HG02938 (cell line): ENCODE measurements at regions not wholly inside any gene's neighbourhood (a gene's known extent, or its start where the extent isn't known, plus 50 kb on each side); places are given as distances from the start of the nearest gene placed in this dataset.

ENCODE experiments used
- ATAC-seq: cut with Tn5 transposase; IDR thresholded peaks from one replicate; pipeline ENCODE4 v1.9.1; 2021; ENCODE audit warnings: mild to moderate bottlenecking, moderate library complexity; ENCODE audit not compliant: unreplicated experiment

DNA sequence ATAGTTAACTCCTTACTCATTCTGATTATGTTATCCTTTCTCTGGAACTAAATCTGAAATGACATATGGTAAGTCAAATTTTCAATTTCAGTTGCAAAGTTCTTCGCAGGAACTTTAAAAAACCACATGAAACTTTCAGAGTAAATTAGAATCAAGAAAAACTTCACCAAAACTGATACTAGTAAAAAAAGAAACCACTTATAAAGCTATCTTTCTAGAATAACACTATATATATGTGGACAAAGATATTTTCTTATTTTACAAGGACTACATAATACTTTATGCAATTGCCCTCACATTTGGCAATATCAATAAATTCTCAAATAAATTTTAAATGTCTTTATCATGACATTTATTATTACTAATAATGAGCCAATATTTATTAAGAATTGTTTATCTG lies 1847.1 kb upstream of the NUDT12 start:
- ATAC-seq: no peak

- no peak for ATAC-seq
Observed at GRCh38 chr5:105407200-105407599, 1844.6 kb upstream of the NUDT12 start.

DNA sequence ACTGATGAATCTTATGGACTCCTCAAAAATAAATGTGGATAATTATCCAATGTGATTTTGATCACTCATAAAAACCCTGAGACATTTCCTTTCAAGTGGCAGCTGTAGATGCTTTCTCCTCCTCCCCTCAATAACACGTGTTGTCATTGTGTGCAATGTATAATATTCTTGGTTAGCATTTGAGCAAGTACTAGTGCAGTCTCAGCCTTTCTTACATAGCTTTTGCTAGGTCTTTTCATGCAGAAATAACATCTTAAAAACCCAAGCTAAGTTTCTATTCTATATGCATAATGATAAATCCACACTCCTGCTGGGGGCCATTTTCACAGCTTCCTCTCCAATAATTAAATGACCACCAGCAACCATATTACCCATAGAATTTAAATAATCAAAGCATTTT lies 1835.2 kb upstream of the NUDT12 start:
- ATAC-seq: no peak

- no peak for ATAC-seq
Observed at GRCh38 chr5:105392710-105393149, 1830.1 kb upstream of the NUDT12 start.

- ATAC-seq: no peak
Observed at GRCh38 chr5:105392122-105392709, 1829.6 kb upstream of the NUDT12 start.

GRCh38 chr5:105380126-105380525 lies 1817.5 kb upstream of the NUDT12 start:
- no peak for ATAC-seq

GRCh38 chr5:105371169-105371568 lies 1808.6 kb upstream of the NUDT12 start:
- ATAC-seq: no peak

DNA sequence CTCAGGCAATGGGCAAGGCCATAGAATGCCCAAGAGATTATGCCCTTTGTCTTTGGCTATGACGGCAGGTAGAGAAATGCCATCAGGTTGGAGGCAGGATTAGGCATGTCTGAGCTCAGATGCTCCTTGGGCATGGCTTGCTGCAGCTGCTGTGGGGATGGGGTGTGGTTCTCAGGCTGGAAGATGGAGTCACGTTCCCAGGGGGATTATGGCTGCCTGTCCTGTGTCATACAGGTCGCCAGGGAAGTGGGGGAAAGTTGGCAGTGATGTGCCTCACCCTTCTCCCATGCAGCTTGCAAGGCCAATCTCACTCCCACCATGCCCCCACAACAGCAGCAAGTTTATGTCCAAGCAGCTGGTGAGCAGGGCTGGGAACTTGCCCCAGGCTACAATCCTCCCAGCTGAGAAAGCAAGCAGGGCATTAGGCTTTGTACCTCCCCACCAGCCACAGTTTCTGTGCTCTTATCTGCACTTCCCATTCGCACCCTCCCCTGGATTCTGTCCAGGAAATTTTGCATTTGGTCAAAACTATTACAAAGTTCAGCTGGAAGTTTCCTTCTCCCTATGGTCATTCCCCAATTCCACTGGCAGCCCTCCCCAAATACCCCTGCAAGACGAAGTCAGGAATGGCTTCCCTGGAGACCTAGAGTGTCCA lies 1788.0 kb upstream of the NUDT12 start:
- no peak for ATAC-seq

DNA sequence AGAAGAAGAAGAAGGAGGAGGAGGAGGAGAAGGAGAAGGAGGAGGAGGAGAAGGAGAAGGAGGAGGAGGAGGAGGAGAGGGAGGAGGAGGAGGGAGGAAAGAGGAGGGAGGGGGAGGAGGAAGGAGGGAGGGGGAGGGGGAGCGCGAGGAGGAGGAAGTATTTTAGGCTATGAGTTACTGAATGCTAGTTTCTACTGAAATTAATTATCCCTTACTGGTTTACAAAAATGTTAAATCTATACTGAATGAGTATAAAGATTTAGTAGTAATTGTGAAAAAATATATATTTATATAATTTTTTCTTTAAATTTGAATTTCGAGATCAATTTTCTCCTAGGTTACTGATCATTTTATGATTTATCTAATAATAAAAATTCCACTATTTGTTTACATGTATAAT lies 1769.0 kb upstream of the NUDT12 start:
- ATAC-seq: no peak

- no peak for ATAC-seq
Observed at GRCh38 chr5:105330185-105330584, 1767.6 kb upstream of the NUDT12 start.

DNA sequence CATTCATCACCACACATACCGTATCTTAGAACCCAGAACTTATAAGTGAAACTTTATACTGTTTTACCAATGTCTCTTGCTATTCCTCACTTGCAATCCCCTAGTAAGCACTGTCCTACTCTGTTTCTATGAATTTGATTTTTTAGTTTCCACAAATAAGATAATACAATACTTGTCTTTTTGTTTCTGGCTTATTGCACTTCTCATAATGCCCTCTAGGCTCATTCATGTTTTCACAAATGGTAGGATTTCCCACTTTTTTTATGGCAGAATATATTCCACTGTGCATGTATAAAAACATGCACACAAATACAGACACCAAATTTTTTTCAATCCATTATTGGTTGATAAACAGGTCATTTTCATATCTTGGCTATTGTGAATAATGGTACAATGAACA lies 1742.3 kb upstream of the NUDT12 start:
- ATAC-seq: no peak

- ATAC-seq: no peak
Observed at GRCh38 chr5:105288946-105289345, 1726.4 kb upstream of the NUDT12 start.

- ATAC-seq: no peak
Observed at GRCh38 chr5:105283134-105283533, 1720.5 kb upstream of the NUDT12 start.

DNA sequence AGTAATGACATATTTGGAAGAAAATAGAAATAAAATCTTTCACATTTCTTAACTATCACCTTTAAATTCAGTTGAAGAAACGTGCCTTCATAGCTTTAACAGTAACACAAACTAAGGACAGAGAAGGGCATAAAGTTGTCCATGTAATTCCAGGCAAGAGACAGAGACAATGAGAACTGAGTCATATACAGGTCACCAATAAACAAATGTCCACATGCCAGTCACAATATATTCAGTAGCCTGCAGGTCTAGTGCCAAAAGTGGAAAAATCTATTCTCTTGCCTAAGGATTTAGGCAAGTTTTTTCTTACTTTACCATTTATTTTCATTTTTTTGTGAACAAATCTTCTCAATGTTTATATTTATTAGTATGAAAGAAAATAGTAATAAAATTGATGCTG lies 1711.5 kb upstream of the NUDT12 start:
- ATAC-seq: no peak

DNA sequence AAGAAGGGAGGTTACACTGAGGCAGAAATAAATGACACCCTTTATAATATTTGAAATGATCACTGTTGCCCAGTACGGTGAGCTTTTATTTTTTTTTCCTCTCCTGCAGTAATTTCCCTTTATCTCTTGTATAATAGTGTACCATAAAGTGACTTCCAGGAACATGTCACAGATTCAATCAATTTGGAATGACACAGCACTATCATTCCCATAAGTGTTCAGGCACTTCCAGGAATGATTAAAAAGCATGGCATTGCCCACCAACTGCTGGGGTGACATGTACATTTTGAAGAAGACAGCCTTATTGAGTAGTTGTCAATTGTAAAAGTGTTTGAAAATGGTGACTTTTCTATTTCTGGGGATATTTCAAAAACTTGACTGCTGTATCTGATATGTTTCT lies 1700.9 kb upstream of the NUDT12 start:
- no peak for ATAC-seq

DNA sequence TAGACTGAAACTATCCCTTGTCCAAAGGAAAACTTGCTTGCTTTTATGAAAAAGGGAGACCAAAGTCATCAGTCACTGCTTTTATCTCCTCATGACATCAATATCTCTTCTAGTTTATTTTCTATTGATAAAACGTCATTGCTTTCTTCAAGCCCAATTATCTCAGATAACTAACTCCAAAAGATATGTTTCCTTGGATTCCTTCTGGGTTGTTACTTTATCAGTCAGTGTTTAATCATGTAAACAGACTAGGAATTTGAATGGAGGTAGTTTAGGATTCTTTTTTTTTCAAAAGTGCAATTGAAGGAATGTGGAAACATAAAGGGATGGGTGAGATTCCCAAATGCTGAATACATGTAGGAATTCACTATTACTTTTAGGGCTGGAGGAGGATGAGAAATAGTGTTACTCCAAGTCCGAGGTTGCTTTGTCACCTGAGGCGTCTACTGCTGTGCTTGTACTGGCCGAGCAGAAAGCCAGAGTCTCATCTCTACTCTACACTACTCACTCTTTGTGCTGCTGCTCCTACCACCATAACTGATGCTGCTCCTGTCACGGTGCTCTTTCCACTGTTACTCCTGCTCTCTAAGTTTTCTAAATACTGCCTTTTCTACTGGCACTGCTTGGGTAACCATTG lies 1697.1 kb upstream of the NUDT12 start:
- ATAC-seq: no peak

DNA sequence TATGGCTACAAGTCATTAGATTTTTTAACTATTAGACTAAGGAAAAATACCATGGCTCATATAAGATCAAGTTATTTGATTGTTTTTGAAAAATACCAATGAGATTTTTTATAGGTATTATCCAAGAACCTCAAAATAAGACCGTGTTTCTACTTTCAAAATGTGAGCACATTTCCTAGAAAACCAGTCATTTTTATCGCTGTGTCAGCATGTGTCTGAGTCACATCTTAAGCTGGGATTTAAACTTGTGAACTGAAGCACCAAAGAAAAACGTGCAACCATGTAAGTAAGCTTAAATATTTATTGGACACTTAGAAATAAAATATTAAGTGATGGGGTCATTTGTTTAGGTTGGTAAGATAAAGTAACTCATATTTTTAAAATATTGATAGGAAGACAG lies 1676.0 kb upstream of the NUDT12 start:
- no peak for ATAC-seq

DNA sequence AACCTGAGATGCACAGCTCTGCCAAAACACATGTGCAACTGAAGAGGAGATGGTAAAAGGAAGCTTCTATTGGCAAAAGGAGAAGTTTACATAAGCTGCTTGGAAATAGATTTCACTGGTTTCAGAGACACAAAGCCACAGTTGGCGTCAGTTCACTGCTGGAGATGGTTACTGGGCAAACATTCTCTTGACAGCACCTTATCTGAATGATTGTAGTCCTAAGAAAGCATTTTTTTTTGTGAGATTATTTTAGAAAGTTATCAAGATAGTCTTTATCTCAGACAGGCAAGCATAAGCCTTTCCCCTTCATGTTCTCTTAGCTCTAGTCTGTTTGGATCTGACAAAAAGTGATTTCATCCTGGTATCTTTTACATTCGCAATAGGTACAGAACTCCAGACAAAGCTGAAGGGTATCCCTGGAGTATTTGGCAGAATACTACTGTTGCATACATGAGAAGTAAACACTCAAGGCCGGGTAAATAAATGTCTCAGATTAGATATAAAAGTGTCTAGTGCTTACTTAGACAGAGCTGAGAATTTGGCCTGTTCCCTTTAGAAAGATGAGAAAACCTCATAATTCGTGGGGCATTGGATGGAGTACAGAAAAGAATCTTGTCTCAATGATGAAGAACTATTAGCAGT lies 1668.0 kb upstream of the NUDT12 start:
- no peak for ATAC-seq

DNA sequence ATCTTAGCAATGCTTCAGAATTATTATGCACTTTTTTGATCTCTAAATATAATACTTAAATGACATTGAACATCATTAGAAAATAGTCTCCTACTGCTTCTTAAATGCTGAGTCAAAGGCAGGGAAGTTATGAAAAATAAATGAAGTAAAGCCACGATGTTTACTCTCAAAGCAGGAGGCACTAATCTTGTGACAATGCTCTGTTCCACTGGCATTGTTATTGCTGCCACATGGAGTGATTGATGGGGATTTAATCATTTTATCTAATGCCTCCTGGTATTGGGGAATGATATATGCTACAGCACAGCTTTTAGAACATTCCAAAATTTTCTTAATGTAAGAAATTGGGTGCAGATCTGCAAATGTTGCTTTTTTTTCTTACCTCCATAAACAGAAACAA lies 1655.4 kb upstream of the NUDT12 start:
- no peak for ATAC-seq

DNA sequence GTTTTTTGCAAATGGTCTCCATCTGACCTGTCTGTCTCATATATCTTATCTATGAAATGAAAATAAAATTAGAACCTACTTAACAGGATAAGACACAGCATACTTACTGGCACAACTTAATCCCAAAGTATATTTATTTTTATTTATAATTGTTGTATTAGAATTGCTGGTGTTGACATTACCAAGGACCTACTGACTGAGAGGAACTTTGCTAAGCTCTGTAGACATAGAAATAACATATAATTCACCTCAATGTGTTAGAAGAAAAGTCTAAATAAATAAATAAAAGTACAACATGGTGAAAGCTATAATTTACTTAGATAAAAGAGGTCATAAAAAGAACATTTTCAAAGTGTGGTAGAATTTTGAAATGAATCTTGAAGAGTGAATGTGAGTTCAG lies 1650.5 kb upstream of the NUDT12 start:
- ATAC-seq: no peak

GRCh38 chr5:105207066-105207465 lies 1644.5 kb upstream of the NUDT12 start:
- ATAC-seq: no peak

DNA sequence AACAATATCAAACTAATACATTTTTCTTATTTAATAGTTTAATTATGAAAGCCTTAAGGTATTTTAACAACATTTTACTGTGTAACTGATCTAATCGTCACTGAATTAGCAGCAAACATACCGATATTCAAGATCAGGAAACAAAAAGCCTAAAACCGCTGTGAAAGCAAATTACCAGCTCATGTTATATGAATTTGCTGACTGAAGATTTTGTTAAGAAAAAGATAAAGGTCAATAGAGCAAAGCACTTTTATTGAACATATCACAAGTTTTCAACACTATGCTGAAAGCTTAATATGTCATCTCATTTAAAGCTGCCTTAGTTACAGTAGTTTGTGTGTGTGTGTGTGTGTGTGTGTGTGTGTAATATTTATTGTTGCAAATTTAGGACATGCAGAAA lies 1634.9 kb upstream of the NUDT12 start:
- no peak for ATAC-seq
